DMS153 treated with DMSO at 0.1 percent for 48 hours (cell line): ENCODE measurements at regions not wholly inside any gene's neighbourhood (a gene's known extent, or its start where the extent isn't known, plus 50 kb on each side); places are given as distances from the start of the nearest gene placed in this dataset.
A peak's percentile ranks its signal among the peaks of the same experiment; 100 is the strongest.
"Not testable (repeated sequence)": the region's sequence is repeated elsewhere in the genome, so short reads cannot be mapped to it uniquely, and the experiment has no call there.

Experiments used
- DNase-seq: peaks from one replicate; lab custom pipeline; 2025; ENCODE audit not compliant: unreplicated experiment; lab: John Stamatoyannopoulos, UW

DNA sequence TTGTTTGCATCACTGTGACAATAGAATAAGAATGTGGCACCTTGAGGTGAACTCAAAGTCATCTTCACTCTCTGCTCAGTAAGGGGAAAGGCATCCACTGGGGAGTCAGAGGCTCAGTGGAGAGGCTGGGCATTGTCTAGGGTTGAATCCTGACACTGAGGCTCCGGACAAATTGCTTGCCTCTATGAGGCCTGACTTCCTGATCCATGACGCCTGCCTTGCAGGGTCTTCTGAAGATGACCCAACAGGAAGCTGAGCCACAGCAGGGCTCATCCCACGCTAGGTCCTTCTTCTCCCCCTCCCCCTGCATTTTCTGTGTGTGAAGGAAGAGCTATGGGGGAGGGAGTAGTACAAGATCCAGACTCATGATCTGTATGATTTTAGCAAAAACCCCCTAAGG lies 265.1 kb downstream of the SH3BP4 start:
- DNase-seq = no peak

DNA sequence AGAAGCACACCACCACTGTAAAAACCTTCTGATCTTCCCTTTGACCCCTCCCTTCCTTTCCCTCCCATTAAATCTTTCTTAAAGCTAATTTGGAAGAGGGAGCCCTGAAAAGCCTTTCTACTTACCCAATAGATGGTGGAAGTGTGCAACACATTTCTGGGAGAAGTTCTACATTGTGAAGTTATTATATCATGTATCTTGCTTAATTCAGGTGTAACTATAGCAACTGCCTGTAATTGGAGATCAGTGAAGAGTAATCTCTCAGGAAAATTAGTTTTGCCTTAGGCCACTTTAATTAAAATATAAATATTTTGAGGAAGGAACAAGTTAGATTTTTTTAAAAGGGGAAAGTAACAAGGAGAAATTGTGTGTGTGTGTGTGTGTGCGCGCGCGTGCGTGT lies 266.0 kb downstream of the SH3BP4 start:
- DNase-seq = no peak

GRCh38 chr2:235218486-235218907 lies 266.7 kb downstream of the SH3BP4 start:
- DNase-seq = no peak

- DNase-seq = no peak
Observed at GRCh38 chr2:235219048-235219447, 267.2 kb downstream of the SH3BP4 start.

DNA sequence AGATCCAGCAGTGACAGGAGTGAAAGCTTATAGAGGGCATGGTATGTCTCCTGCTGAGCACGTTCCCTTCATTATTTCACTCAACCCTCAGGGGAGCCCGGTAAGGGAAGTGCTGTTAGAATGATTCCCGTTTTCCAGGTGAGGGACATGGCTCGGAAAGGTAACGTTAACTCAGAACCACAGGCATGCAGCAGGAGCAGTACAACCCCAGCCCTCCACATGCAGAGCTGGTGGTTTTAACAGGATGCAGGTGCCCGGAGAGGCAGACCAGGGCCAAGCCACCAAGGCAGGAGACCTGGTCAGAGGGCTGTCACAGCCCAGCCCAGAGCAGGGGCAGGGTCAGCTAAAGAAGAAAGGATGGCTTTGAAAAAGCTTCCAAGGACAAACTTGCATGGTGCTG lies 268.5 kb downstream of the SH3BP4 start:
- no peak for DNase-seq

DNA sequence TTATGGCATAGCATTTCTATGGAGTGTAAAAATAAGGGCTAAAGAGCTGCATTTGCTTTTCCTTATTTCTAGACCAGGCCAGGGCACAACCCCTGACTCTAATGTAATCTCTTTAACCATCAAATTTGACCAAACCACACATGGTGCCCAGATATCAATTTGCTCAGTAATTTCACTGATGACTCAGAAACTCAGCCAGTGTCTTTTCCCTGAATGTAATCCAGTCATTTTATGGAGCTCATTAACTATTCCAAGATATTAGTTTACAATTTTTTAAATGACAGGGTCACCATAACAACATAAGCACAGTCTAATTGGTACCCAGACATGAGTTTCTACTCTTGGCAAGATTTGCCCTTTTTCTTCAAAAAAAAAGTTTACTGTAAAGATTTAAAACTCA lies 270.8 kb upstream of the AGAP1 start:
- DNase-seq = no peak

DNA sequence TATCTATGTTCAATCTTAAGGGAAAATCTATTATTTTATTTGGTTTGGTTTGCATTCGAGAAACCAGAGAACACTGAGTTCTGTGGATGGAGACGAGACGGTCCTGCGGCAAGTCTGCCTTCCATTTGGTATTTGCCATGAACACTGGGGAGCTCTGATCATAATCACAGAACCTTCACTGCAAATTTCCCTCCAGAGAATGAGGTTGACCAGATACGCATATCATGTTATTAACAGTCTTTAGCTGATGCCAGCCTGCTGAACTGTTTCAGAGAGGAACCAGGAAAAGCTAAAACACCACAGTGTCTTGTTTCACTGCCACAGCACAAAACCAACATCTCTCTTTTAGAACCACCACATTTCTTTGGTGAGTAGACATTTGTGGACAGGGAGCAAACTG lies 269.4 kb upstream of the AGAP1 start:
- DNase-seq = no peak

DNA sequence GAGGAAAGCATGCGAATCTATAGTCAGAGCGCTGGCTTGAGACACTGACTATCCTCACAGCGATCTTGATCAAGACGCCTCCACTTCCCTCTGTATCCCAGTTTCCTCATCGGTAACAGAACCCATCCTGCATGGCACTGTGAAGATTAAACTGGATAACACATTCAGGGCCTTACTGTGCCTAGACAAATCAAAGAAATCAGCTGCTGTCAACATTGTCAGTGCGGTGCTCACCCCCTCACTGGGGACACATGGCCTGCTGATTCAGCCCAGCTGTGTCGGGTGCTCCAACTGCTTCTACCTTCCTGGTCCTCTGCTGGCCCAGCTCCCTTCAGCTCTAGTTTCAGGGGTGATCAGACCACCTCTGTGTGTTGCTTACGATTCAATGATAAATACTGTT lies 268.6 kb upstream of the AGAP1 start:
- DNase-seq = no peak

- DNase-seq = no peak
Observed at GRCh38 chr2:235227590-235227989, 266.3 kb upstream of the AGAP1 start.

DNA sequence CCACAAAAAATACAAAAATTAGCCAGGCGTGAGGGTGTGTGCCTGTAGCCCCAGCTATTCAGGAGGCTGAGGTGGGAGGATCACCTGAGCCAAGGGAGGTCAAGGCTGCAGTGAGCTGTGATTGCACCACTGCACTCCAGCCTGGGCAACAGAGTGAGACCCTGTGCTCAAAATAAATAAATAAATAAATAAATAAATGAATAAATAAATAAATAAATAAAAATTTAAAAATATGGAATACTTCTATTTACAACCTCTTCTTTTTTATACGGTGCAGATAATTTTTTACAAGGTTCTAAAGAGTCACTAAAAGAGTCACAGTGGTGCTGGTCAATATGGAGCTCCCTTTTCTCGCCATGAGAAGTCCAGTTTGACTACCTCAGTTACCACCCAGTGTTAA lies 265.4 kb upstream of the AGAP1 start:
- DNase-seq = not testable (repeated sequence)

DNA sequence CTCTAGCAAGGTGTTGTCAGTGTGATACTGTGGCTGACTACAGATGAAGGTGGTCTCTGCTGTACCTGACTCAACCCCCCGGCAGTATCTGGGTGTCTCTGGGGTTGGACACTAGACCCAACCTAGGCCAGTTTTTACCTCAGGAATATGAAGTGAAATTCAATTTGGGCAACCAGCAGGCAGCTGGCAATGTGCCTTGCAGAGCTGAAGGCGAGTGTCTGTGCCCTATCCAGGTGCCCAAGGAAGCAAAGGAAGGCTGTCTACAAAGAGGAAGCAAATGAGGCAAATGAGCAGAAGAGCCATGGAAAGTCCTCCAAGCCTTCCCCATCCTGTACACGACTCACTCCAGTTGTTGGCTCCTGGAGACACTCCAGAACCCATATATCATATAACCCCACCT lies 264.6 kb upstream of the AGAP1 start:
- no peak for DNase-seq

- DNase-seq = peak; percentile 47
Observed at GRCh38 chr2:235230821-235231601, 262.8 kb upstream of the AGAP1 start.

DNA sequence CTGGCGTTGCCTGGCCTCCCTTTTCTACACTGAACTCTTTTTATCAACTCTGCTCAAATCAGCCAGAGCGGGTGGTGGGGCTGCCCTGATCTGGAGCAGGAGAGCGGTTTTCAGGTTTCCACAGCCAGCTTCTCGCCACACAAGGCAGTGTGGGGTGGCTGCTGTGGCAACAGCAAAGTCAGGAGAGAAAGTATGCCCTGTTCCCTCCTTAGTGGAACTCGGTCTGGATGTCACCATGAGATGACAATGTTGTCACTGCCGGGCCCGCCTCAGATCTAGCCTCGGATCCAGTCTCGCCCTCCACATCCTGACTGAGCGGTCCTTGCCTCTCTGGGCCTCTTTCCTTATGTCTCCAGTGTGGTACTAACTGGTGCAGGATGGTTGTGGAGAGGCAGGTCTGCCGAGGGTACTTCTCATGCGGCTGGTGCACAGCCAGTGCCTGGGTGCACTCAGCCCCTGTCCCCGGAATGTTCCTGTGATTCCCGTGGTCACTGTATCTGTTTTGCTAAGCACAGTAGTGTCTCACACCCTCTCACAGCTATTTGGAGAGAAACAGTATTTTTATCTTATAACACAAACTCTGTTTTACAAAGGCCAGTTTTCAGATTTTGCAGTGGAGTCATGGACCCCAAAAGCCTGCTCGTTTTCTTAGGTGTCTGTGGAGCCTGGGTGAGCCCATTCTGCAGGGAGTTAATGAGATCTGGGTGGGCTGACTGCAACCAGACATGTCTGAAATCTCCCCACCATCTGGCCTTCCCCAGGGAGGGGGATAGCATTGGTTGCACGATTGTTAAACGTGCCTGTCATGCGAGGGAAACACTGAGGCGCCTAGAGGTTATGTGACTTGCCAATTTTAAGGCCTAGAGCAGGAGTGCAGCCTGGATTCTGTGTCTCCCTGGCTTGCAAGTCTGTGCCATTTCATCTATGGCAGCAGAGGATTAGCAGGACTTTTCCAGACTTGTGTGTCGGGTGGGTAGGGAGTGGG lies 261.1 kb upstream of the AGAP1 start:
- no peak for DNase-seq

- DNase-seq = no peak
Observed at GRCh38 chr2:235234736-235235135, 259.1 kb upstream of the AGAP1 start.

DNA sequence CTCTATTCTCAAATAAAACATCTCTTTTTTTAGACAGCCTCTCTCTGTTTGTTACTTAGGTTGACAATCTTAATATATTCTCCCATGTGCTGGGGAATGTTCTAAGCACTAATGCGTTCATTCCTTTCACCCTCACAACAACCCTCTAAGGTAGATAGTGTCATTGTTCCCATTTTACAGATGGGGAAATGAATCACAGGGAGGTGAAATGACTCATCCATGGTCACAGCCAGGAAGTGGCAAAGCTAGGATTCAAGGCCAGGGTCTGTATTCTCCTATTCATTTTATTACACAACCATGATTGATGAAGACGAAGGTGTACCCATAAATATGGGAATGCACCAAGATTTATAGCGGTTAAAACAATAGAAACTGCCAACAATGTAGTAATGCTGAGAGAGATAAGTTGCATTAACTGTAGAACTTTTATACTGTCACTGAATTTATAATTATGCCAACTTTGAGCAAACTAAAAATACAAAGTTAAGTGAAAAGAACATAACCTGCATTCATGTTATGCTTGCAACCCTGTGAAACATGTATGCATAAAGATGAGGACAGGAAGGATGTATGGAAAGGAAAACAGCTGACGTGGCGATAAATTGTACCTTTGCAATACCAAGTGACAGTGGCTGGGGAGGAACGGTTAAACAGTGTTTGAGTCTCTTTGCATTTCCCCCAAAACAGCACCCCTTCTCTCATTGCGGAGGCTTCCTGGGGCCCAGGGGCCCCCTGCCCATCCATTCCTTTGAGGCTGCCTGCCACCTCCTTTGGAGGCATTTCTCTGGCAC lies 257.7 kb upstream of the AGAP1 start:
- DNase-seq = no peak

GRCh38 chr2:235238537-235238936 lies 255.3 kb upstream of the AGAP1 start:
- DNase-seq = no peak

- DNase-seq = no peak
Observed at GRCh38 chr2:235240574-235240973, 253.3 kb upstream of the AGAP1 start.

DNA sequence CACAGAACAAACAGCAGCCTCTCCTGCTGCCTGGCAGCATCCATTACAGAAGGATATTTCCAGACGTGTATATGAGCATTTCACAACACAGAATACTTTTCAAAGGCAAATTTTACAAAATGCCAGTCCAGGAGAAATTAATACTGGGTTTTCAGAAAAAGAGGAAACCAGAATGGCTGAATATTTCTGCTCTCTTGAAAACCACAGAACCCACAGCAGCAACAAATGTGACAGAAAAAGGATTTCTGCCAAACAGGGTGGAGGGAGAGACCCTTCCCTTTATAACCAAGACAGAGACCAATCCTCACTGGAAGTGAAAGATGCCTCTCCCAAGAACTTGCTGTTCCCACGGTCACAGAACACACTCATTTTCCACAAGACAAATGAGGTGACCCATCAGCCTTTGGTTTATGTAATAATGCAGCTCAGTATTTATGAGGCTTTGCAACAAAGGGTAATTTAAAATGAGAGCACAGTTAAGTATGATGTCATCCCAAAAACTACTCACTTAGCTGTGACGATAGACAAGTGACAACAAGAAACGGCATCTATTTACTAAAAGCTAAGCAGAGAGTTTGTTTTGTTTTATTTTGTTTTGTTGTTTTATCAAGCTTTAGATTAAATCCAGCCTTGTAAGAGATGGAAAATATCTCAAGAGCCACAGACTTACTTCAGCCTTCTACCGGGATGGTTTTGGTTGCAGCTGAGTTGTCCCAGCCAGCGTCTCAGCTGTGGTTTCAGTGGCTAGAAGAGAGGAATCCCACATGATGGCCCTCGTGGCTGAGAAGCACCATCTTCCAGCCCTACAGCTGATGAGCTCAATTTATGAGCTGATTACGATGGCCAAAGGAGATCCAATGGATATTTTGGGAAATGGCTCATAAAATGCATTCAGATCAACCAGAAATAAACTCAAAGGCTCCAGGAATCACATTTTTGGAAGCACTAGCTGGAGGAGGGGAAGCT lies 249.3 kb upstream of the AGAP1 start:
- no peak for DNase-seq

- DNase-seq = no peak
Observed at GRCh38 chr2:235247001-235247400, 246.8 kb upstream of the AGAP1 start.

DNA sequence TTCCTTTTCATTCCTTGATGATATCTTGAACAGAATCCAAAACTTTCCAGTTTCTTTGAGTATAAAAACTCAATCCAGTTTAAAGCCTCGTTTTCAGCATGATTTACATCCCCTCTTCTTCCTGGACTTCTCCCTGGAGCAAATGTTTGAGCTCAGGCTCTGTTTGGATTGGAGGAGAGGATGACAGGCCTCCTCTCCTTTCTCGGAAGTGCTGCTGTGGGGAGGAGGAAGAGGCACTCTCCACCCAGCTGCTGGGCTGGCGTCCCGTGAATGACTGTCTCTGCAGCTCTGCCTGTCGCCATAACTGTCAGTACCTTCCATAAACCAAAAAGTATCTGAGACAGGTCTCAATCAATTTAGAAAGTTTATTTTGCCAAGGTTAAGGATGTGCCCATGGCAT lies 238.2 kb upstream of the AGAP1 start:
- DNase-seq = no peak
